Calu3 (cell line): ENCODE measurements at regions not wholly inside any gene's neighbourhood (a gene's known extent, or its start where the extent isn't known, plus 50 kb on each side); places are given as distances from the start of the nearest gene placed in this dataset.

Experiments
- BruUV-seq: library from RNA; stranded (reverse); fragments of 400-500 nt; replicated peaks from 2 replicates; lab custom pipeline; 2021; lab: Mats Ljungman, UMichigan
- CTCF ChIA-PET: fragments of 300-600 bp; sonication (Branson Sonifier 250); formaldehyde crosslinking; loops from one replicate; lab custom pipeline; 2022; ENCODE audit warnings: antibody characterized with exemption; lab: Charles Lee
- DNase-seq: peaks from one replicate; pipeline ENCODE4 v3.0.0; 2022
- H3K27ac Mint-ChIP-seq: one replicate; pipeline ENCODE4 v1.8.0; 2022; ENCODE audit warnings: mixed read lengths; ENCODE audit not compliant: unreplicated experiment
- H3K27me3 Mint-ChIP-seq: one replicate; pipeline ENCODE4 v1.8.0; 2022; ENCODE audit warnings: mixed read lengths; ENCODE audit not compliant: unreplicated experiment
- H3K36me3 Mint-ChIP-seq: one replicate; pipeline ENCODE4 v1.8.0; 2022; ENCODE audit warnings: mild to moderate bottlenecking, moderate library complexity, mixed read lengths; ENCODE audit not compliant: insufficient read depth, unreplicated experiment
- H3K4me1 Mint-ChIP-seq: one replicate; pipeline ENCODE4 v1.8.0; 2022; ENCODE audit warnings: mild to moderate bottlenecking, low read depth, mixed read lengths; ENCODE audit not compliant: unreplicated experiment
- H3K4me3 Mint-ChIP-seq: one replicate; pipeline ENCODE4 v1.8.0; 2022; ENCODE audit warnings: mild to moderate bottlenecking, low read depth, moderate library complexity, mixed read lengths; ENCODE audit not compliant: unreplicated experiment
- H3K9me3 Mint-ChIP-seq: one replicate; pipeline ENCODE4 v1.8.0; 2022; ENCODE audit warnings: low read depth, mixed read lengths; ENCODE audit not compliant: unreplicated experiment
- CTCF ChIP-seq: fragments of 200-600 bp; IDR thresholded peaks from one replicate; pipeline ENCODE4 v1.8.0; 2022; ENCODE audit warnings: antibody characterized with exemption; ENCODE audit not compliant: unreplicated experiment
- intact Hi-C: fragments of 100-400 bp; cut with micrococcal nuclease; formaldehyde crosslinking; loops from one replicate; pipeline ENCODE4 v1.10.0; 2022; ENCODE audit not compliant: unreplicated experiment

DNA sequence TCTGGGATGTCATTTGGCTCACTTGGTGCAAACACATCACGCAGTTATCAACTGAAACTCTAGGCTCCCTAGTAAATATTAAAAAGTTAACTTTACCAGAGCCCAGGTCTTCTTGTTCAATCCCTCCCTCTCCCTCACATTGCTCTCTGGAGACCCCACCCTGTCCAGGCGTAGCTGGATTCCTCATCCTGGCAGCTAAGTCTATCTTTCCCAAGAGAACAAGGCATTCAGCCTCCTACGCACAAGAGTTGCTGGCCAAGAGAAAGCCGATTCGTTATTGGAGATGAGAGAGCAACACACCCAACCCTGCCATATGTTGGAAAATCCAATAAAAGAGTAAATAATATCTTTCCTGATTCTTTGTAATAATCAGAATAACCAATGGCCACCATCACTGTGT is 117.9 kb downstream of the SLC30A10 start:
- TF ChIP-seq CTCF, result no peak
- Mint-ChIP-seq H3K4me3 (no peak overlapping the region), H3K27ac (no peak overlapping the region), H3K36me3 (no peaks in the 10 kb centered on the region), H3K4me1 (no peaks in the 10 kb centered on the region), H3K9me3 (no peaks in the 10 kb centered on the region), H3K27me3 (peaks cover 26% of the 10 kb centered on the region)
- DNase-seq, result no peak
- no TSS peak for BruUV-seq
- intact Hi-C loops, result loop anchor here (5.0 to 10.0 kb wide), 5 partner anchors 228 to 716 kb away; no protein-coding TSS in a partner anchor
- CTCF ChIA-PET, result no interaction called here

- no peak overlapping the region for H3K4me3 Mint-ChIP-seq
- intact Hi-C loops, result no loop called here
- BruUV-seq, result no TSS peak
- DNase-seq, result no peak
- TF ChIP-seq CTCF, result no peak
- peaks cover 26% of the 10 kb centered on the region for H3K27me3 Mint-ChIP-seq
- H3K36me3 Mint-ChIP-seq, result no peaks in the 10 kb centered on the region
- no peaks in the 10 kb centered on the region for H3K4me1 Mint-ChIP-seq
- no peak overlapping the region for H3K27ac Mint-ChIP-seq
- H3K9me3 Mint-ChIP-seq, result no peaks in the 10 kb centered on the region
- CTCF ChIA-PET, result no interaction called here
These were observed 119.6 kb downstream of the SLC30A10 start for GRCh38 chr1:219808790-219809189.

DNA sequence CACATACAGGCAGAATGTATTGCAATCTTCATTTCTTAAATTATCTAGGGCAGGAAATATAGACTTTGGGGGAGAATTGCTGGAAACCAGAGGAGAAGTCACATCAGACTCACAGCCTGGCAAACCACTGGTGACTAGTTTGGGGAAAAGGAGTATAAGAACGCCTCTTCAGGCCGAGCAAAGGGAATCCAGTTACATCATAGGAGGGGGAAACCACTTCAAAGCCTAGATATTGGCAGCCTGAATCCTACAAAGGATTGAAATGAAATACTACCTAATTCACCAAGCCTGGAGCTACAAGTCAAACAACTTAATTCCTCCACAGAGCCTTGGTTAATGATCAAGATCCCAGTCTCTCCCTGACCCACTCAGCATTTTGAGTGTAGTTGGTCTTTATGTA is 121.7 kb downstream of the SLC30A10 start:
- intact Hi-C loops, result no loop called here
- CTCF ChIA-PET, result interaction anchor here (0.5 kb wide), 1 partner anchor 20 kb away, joined by 3 read pairs; no protein-coding TSS in a partner anchor
- no TSS peak for BruUV-seq

DNA sequence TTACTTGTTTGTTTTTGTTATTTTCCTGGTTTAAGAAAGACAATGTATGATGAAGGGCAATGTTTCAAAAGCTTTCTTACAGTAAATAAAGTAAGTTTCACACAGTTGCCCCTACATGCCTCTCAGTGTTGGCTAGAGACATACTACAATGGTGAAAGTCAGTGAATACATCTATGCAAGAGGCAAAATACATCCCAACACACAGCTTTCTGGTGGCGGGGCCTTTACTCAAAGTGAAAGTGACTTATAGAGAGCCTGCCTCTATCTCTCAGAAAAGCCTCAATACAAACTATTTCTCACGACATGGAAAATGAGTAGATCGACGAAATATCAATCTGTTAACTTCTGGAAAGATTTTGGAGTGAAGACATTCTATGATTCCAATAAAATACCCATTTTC is 122.3 kb downstream of the SLC30A10 start:
- Mint-ChIP-seq H3K4me1 (no peaks in the 10 kb centered on the region), H3K9me3 (no peaks in the 10 kb centered on the region), H3K27me3 (peaks cover 26% of the 10 kb centered on the region), H3K4me3 (no peak overlapping the region), H3K36me3 (no peaks in the 10 kb centered on the region), H3K27ac (no peak overlapping the region)
- DNase-seq, result no peak
- TF ChIP-seq CTCF, result no peak
- CTCF ChIA-PET, result interaction anchor here (0.6 kb wide), 1 partner anchor 95 kb away, joined by 3 read pairs; no protein-coding TSS in a partner anchor
- intact Hi-C loops, result no loop called here
- no TSS peak for BruUV-seq

More for the DNA sequence above, 121.7 kb downstream of the SLC30A10 start:
- no peak overlapping the region for H3K27ac Mint-ChIP-seq
- DNase-seq, result no peak
- H3K36me3 Mint-ChIP-seq, result no peaks in the 10 kb centered on the region
- no peak overlapping the region for H3K4me3 Mint-ChIP-seq
- no peak for TF ChIP-seq CTCF
- peaks cover 26% of the 10 kb centered on the region for H3K27me3 Mint-ChIP-seq
- H3K4me1 Mint-ChIP-seq, result no peaks in the 10 kb centered on the region
- H3K9me3 Mint-ChIP-seq, result no peaks in the 10 kb centered on the region
